Sigmoid colon (tissue), 4 donors: ENCODE measurements at regions not wholly inside any gene's neighbourhood (a gene's known extent, or its start where the extent isn't known, plus 50 kb on each side); places are given as distances from the start of the nearest gene placed in this dataset.

Experiments used
- CTCF ChIP-seq, 4 experiments: fragments of 450-650 bp in 3 of 4; fragments of 200-600 bp in 1 of 4; IDR thresholded peaks; one replicate each; pipeline ENCODE4 v1.5.1; 2016 to 2019; ENCODE audit warnings: antibody characterized with exemption in 4 of 4, mild to moderate bottlenecking in 3 of 4, moderate library complexity in 2 of 4
- EP300 ChIP-seq, 4 donors: sonication (generic); formaldehyde crosslinking; IDR thresholded peaks; one replicate each; pipeline ENCODE4 v1.6.1; 2017; ENCODE audit warnings: antibody characterized with exemption in 4 of 4
- POLR2A ChIP-seq, 2 donors: fragments of 450-650 bp; IDR thresholded peaks; one replicate each; pipeline ENCODE4 v1.6.1; 2016; ENCODE audit warnings: antibody characterized with exemption in 2 of 2, mild to moderate bottlenecking in 2 of 2, moderate library complexity in 2 of 2
- POLR2AphosphoS5 ChIP-seq, 4 donors: sonication (generic); formaldehyde crosslinking; IDR thresholded peaks; one replicate each; pipeline ENCODE4 v1.6.1; 2017; ENCODE audit warnings: antibody characterized with exemption in 4 of 4

DNA sequence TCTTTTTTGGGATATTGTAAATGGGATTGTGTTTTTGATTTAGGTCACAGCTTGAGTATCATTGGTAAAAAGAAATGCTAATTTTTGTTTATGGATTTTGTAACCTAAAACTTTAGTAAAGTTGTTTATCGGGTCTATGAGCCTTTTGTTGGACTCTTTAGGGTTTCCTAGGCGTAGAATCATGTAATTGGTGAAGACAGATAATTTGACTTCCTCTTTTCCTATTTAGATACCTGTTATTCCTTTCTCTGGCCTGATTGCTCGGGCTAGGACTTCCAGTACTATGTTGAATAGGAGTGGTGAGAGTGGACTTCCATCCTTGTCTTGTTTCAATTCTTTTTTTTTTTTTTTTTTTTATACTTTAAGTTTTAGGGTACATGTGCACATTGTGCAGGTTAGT is 149.0 kb downstream of the QPCT start:
- no peak for TF ChIP-seq POLR2A (IDR thresholded peaks at IDR 0.05)
- TF ChIP-seq CTCF (IDR thresholded peaks at IDR 0.05) = no peak
- no peak for TF ChIP-seq EP300 (IDR thresholded peaks at IDR 0.05)
- no peak for TF ChIP-seq POLR2AphosphoS5 (IDR thresholded peaks at IDR 0.05)
